ENCODE measurements at regions not wholly inside any gene's neighbourhood (a gene's known extent, or its start where the extent isn't known, plus 50 kb on each side); places are given as distances from the start of the nearest gene placed in this dataset.

DNA sequence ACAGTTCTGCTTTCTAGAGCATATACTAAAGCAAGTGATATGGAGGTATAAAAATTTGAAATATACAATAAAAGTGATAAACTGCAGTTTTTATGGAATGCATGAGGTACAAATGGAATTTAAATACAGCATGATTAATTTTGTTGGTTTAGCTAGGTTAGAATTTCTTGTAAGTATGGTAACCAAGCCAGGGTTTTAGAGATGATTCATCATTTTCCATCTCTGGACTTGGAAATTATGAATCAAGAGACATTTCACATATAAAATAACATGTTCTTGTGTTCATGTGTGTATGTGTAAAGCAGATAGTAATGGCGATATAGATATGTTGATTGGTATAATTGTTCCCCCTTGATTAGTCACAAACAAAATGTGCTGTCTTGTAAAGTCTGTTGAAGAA, 1219.8 kb downstream of the CDH8 start:
- no peak for DNase-seq (ENCODE audit: low spot score in 2 of 2, unreplicated experiment in 2 of 2)
- H3K27me3 Mint-ChIP-seq (ENCODE audit: low read depth), result no peaks in the 10 kb centered on the region
- no peaks in the 10 kb centered on the region for H3K9me3 Mint-ChIP-seq
- H3K4me3 Mint-ChIP-seq, result no peak overlapping the region
- peaks cover 3% of the 10 kb centered on the region for H3K4me1 Mint-ChIP-seq
- no peaks in the 10 kb centered on the region for H3K36me3 Mint-ChIP-seq
- no peak overlapping the region for H3K27ac Mint-ChIP-seq
- no peak for TF ChIP-seq CTCF (IDR thresholded peaks at IDR 0.05; ENCODE audit: unreplicated experiment)

- no peak for TF ChIP-seq CTCF (IDR thresholded peaks at IDR 0.05; ENCODE audit: unreplicated experiment)
- no peaks in the 10 kb centered on the region for H3K9me3 Mint-ChIP-seq
- H3K4me1 Mint-ChIP-seq, result no peaks in the 10 kb centered on the region
- H3K27ac Mint-ChIP-seq, result no peak overlapping the region
- H3K36me3 Mint-ChIP-seq, result no peaks in the 10 kb centered on the region
- no peaks in the 10 kb centered on the region for H3K27me3 Mint-ChIP-seq (ENCODE audit: low read depth)
- H3K4me3 Mint-ChIP-seq, result no peak overlapping the region
- no peak for DNase-seq (ENCODE audit: low spot score in 2 of 2, unreplicated experiment in 2 of 2)
These were observed 1220.4 kb downstream of the CDH8 start for GRCh38 chr16:60815865-60816264.

GRCh38 chr16:60815033-60815432, 1221.2 kb downstream of the CDH8 start:
- no peaks in the 10 kb centered on the region for H3K9me3 Mint-ChIP-seq
- TF ChIP-seq CTCF (IDR thresholded peaks at IDR 0.05; ENCODE audit: unreplicated experiment), result no peak
- no peaks in the 10 kb centered on the region for H3K27me3 Mint-ChIP-seq (ENCODE audit: low read depth)
- H3K27ac Mint-ChIP-seq, result no peak overlapping the region
- DNase-seq (ENCODE audit: low spot score in 2 of 2, unreplicated experiment in 2 of 2), result no peak
- H3K4me3 Mint-ChIP-seq, result no peak overlapping the region
- H3K4me1 Mint-ChIP-seq, result peaks cover 5% of the 10 kb centered on the region
- H3K36me3 Mint-ChIP-seq, result no peaks in the 10 kb centered on the region

GRCh38 chr16:60811657-60812056, 1224.6 kb downstream of the CDH8 start:
- H3K9me3 Mint-ChIP-seq, result peaks cover 6% of the 10 kb centered on the region
- peaks cover 10% of the 10 kb centered on the region for H3K4me1 Mint-ChIP-seq
- no peak overlapping the region for H3K27ac Mint-ChIP-seq
- no peak overlapping the region for H3K4me3 Mint-ChIP-seq
- H3K36me3 Mint-ChIP-seq, result no peaks in the 10 kb centered on the region
- no peak for TF ChIP-seq CTCF (IDR thresholded peaks at IDR 0.05; ENCODE audit: unreplicated experiment)
- H3K27me3 Mint-ChIP-seq (ENCODE audit: low read depth), result no peaks in the 10 kb centered on the region
- no peak for DNase-seq (ENCODE audit: low spot score in 2 of 2, unreplicated experiment in 2 of 2)

DNA sequence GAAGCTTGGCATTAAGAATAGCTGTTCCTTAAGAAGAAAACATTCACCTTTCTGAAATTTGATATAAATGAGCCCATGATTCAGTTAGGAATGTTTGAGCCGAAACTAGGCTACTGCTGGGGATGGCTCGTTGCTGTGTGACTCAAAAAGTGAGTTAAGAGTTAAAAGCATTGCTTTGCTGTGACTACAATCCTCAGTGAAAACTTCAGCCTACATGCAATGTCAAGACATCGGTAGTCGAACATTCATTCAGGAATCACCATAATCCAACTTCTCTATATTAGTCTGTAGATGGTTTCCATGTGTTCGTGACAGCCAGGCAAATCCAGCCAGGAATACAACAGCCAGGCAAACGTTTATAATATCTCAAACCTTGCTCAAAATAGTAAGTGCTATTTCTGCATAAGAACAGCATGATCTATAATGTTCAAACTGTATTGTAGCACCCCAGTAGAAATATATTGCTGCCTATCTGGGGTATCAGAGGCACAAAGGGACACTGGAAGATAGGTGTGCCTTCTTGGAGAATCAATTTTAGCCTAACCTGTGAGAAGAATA, 1225.1 kb downstream of the CDH8 start:
- TF ChIP-seq CTCF (IDR thresholded peaks at IDR 0.05; ENCODE audit: unreplicated experiment), result no peak
- H3K27ac Mint-ChIP-seq, result no peak overlapping the region
- H3K4me1 Mint-ChIP-seq, result peaks cover 10% of the 10 kb centered on the region
- no peak for DNase-seq (ENCODE audit: low spot score in 2 of 2, unreplicated experiment in 2 of 2)
- H3K27me3 Mint-ChIP-seq (ENCODE audit: low read depth), result no peaks in the 10 kb centered on the region
- H3K9me3 Mint-ChIP-seq, result peaks cover 10% of the 10 kb centered on the region
- no peak overlapping the region for H3K4me3 Mint-ChIP-seq
- peaks cover 2% of the 10 kb centered on the region for H3K36me3 Mint-ChIP-seq

- no peak for TF ChIP-seq CTCF (IDR thresholded peaks at IDR 0.05; ENCODE audit: unreplicated experiment)
- Mint-ChIP-seq H3K36me3 (peaks cover 2% of the 10 kb centered on the region), H3K27ac (peak overlapping the region; percentile 49), H3K4me3 (no peak overlapping the region), H3K27me3 (ENCODE audit: low read depth) (no peaks in the 10 kb centered on the region), H3K4me1 (peaks cover 10% of the 10 kb centered on the region), H3K9me3 (peaks cover 16% of the 10 kb centered on the region)
- DNase-seq (ENCODE audit: low spot score in 2 of 2, unreplicated experiment in 2 of 2), result no peak
These were observed 1226.0 kb downstream of the CDH8 start for GRCh38 chr16:60810250-60810649.
